GM13977 (cell line): ENCODE measurements at regions not wholly inside any gene's neighbourhood (a gene's known extent, or its start where the extent isn't known, plus 50 kb on each side); places are given as distances from the start of the nearest gene placed in this dataset.

Experiments used
- DNase-seq: peaks from one replicate; pipeline ENCODE4 v3.0.0; 2012; ENCODE audit warnings: low spot score
- CTCF ChIP-seq: IDR thresholded peaks from 2 replicates; pipeline ENCODE4 v1.5.1; 2012; ENCODE audit warnings: mild to moderate bottlenecking, control low read depth; ENCODE audit not compliant: insufficient read depth; ENCODE audit errors: extremely low read depth, missing control alignments
- in situ Hi-C: fragments of 300-500 bp; cut with MboI; formaldehyde crosslinking; loops from one replicate; pipeline ENCODE4 v1.12.0; 2022; ENCODE audit warnings: low sequenced_read_pairs, low pct_unique_long_range_greater_than_20kb, mixed read lengths, inconsistent platforms; ENCODE audit not compliant: unreplicated experiment

- no peak for DNase-seq
- in situ Hi-C loops, result no loop called here
- TF ChIP-seq CTCF, result no peak
These were observed 914.2 kb downstream of the TBC1D22A start for GRCh38 chr22:47676685-47677084.

DNA sequence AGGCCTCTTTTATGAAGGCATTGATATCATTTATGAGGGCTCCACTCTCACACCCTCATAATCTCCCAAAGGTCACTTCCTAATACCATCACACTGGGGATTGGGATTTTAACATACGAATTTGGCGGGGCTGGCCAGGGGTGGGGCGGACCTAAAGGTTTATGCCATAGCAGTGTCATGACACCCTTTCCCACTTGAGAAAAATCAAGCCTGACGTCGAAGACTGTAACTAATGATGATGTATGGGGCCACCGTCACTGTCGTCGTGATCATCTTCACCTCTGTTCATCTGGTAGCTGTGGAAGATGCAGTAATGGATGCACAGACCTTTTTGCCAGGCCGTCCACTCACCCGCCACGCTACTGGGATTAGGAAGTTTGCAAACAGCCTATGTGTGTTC lies 912.1 kb downstream of the TBC1D22A start:
- DNase-seq, result no peak
- no peak for TF ChIP-seq CTCF
- in situ Hi-C loops, result no loop called here

GRCh38 chr22:47673557-47673956 lies 911.1 kb downstream of the TBC1D22A start:
- in situ Hi-C loops, result no loop called here
- no peak for TF ChIP-seq CTCF
- no peak for DNase-seq

- in situ Hi-C loops, result no loop called here
- no peak for DNase-seq
- TF ChIP-seq CTCF, result no peak
These were observed 910.1 kb downstream of the TBC1D22A start for GRCh38 chr22:47672526-47672925.

DNA sequence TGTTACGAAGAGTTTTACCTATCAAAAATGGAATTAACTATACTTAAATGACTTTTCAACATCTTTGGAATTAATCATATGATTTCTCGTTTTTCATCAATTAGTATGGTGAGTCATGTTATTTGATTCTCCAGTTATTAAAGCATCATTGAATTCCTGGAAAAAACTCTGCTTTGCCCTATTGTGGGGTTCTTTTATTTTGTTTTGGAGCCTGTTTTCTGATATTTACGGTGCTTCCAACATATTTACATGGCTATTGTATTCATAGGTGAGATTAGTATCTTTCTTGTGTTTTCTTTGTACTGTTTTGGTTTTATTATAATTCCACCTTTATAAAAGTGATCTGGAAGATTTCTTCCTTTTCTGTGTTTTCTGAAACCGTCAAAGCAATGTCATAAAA lies 902.7 kb downstream of the TBC1D22A start:
- TF ChIP-seq CTCF, result no peak
- in situ Hi-C loops, result no loop called here
- no peak for DNase-seq

GRCh38 chr22:47663615-47664605 lies 901.5 kb downstream of the TBC1D22A start:
- DNase-seq, result no peak
- no peak for TF ChIP-seq CTCF
- in situ Hi-C loops, result no loop called here
